Putamen (tissue), 1 donor: ENCODE measurements at regions not wholly inside any gene's neighbourhood (a gene's known extent, or its start where the extent isn't known, plus 50 kb on each side); places are given as distances from the start of the nearest gene placed in this dataset.
"Not testable (repeated sequence)": the region's sequence is repeated elsewhere in the genome, so short reads cannot be mapped to it uniquely, and the experiment has no call there.

Experiments used
- DNase-seq: peaks from one replicate; pipeline ENCODE4 v3.0.0-alpha.2; 2016; ENCODE audit warnings: low spot score

GRCh38 chr5:30368064-30368463, 825.4 kb upstream of the CDH6 start:
- DNase-seq: no peak

GRCh38 chr5:30365031-30365430, 828.5 kb upstream of the CDH6 start:
- not testable (repeated sequence) for DNase-seq

- no peak for DNase-seq
Measured at GRCh38 chr5:30357371-30357770, 836.1 kb upstream of the CDH6 start.

DNA sequence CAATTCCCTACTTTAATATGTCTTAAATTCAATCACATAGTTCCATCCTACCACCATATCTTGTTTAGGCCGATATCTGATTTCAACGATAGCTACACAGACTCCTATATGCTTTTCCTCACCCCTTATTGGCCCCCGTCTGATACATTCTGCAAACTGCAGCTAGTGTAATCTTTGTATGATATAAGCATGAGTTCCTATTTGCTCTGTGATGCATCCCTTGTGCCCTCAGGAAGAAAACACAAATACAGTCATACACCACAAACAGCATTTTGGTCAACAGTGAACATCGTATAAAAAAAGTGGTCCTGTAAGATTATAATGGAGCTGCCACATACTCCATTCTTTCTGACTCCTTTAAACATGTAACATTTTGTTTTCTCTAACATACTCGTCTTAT, 837.8 kb upstream of the CDH6 start:
- no peak for DNase-seq

GRCh38 chr5:30347858-30348257, 845.6 kb upstream of the CDH6 start:
- DNase-seq: no peak

DNA sequence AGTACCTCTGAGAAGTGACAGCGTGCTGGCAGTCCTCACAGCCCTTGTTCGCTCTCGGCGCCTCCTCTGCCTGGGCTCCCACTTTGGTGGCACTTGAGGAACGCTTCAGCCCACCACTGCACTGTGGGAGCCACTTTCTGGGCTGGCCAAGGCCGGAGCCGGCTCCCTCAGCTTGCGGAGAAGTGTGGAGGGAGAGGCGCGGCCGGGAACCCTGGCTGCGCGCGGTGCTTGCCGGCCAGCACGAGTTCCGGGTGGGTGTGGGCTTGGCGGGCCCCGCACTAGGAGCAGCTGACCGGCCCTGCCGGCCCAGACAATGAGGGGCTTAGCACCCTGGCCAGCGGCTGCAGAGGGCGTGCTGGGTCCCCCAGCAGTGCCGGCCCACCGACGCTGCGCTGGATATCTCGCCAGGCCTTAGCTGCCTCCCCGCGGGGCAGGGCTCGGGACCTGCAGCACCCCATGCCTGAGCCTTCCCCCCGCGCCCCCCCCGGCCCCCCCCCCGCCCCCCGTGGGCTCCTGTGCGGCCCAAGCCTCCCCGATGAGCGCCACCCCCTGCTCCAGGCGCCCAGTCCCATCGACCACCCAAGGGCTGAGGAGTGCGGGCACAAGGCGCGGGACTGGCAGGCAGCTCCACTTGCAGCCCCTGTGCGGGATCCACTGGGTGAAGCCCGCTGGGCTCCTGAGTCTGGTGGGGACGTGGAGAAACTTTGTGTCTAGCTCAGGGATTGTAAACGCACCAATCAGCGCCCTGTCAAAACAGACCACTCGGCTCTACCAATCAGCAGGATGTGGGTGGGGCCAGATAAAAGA, 847.7 kb upstream of the CDH6 start:
- not testable (repeated sequence) for DNase-seq

GRCh38 chr5:30343707-30344106, 849.8 kb upstream of the CDH6 start:
- no peak for DNase-seq

GRCh38 chr5:30341466-30341865, 852.0 kb upstream of the CDH6 start:
- no peak for DNase-seq

DNA sequence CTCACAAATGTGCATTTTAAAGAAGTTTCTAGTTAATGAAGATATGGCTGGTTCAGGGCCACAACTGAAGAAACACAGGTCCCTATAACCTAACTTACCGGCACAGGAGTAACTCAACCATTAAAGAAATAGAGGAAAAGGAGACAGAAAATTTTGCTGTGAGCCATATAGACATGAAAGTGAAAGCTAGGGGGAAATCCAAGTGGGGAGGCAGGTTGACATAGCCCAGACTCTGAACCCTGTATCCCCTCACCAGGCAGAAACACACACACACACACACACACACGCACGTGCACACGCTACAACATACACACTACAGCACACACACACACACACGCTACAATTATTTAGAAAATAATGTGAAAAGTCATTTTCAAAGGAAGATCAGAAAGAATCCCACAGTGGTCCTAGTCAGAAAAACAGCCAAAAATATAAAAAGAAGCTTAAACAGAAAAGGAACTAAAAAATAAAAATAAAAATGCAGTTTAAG, 856.4 kb upstream of the CDH6 start:
- DNase-seq: no peak

DNA sequence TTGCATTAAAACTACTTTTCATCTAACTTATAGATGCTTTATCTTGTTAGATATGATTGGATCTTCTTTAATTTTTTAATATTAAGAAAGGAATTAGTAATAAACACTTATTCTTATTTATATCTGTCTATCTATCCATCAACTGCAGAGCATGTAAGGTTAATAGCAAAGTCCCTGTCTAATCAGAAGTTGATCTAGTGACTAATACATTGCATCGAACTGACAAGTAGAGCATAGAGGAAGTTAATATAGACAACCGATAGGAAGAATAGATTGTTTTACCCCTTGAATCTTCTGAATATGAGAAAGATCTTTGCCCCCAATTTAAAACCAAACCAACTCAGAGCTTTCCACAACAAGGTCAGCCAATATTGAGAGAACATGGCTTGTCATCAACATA, 862.0 kb upstream of the CDH6 start:
- no peak for DNase-seq

DNA sequence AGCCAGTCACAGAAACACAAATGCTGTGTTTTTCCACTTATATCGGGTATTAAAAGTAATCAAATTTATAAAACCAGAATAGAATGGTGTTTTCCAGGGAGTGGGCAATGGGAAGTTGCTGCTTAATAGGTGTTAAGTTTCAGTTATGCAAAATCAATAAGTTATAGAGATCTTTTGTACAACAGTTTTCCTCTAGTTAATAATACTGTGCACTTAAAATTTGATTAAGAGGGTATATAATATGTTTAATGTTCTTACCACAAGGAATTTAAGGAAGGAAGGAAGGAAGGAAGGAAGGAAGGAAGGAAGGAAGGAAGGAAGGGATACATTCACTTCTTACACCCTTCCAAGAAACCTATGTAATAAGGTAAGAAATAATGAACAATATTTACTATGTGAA, 867.7 kb upstream of the CDH6 start:
- DNase-seq: no peak

- no peak for DNase-seq
Measured at GRCh38 chr5:30324083-30324482, 869.4 kb upstream of the CDH6 start.

DNA sequence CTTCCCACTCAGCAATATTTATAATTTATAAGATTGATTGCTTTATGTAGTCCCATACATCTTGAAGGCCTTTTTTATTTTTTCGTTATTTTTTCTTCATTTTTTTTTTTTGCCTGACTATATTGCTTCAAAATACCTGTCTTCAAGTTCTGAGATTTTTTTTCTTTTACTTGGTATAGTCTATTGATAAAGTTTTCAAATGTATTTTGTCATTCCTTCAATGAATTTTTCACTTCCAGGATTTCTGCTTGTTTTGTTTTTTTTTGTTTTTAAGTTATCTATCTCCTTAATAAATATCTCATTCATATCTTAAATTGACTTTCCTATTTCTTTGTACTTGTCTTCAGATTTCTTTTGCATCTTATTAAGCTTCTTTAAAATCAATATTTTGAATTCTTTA, 905.6 kb upstream of the CDH6 start:
- no peak for DNase-seq

- DNase-seq: no peak
Measured at GRCh38 chr5:30279237-30279636, 914.2 kb upstream of the CDH6 start.

GRCh38 chr5:30267026-30267425, 926.5 kb upstream of the CDH6 start:
- DNase-seq: no peak

DNA sequence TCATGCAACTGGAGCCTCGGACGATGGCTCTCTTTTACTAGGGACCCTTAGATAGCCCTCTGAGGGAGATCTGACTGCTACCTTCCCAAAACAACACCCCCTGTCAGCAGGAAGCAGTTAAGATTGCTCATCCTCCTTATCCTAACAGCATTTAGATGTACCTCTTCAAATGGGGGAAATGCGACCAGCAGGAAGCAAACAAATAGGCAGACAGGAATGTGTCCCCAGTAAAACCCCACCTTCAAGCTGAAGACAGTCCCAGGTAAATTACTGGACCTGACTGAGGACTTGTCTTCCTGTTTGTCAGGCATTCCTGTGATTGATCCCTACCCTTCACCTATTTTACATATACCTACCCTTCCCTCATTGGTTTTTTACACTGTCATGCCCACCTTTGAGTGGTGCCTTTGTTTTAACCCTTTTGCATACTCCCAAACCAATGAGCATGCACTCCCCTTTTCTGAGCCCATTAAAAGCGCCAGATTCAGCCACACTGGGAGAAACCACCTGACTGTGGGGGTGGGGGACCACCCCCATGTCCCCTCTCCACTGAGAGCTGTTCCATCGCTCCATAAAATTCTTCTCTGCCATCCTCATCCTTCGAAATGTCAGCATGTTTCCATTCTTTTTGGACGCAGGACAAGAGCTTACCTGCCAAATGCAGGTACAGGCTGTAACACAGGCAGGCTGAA, 954.0 kb upstream of the CDH6 start:
- DNase-seq: no peak

DNA sequence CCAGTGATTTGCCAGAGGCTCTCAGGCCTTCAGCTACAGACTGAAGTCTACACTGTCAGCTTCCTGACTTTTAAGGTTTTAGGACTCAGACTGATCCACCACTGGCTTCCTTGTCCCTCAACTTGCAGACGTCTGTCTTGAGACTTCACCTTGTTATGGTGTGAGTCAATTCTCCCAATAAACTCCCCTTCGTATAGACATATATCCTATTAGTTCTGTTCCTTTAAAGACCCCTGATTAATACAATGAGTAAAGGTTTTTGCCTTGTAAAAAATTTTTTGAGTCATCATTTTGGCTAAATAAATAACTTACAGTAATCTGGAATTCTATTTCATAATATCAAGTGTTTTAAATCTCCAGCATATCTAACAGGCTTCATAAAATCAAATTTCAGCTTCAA, 956.3 kb upstream of the CDH6 start:
- no peak for DNase-seq

DNA sequence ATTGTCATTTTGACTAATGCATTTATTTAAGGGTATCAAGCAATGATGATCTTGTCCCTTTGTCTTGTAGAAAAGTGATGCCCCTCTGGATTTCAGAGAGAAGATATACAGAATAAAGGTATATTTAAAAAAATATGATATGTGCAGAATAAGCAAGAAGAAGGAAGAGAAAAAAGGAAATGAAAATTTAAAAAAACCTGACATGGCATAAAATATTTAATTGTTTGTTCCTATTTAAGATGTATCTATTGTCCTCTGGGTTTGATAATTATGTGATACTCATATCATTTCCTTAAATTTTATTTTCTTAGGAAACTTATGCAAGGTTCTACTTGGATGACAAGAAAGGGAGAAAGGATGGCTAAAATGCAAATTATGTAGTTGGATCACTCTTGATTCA, 983.7 kb upstream of the CDH6 start:
- no peak for DNase-seq

GRCh38 chr5:30197662-30198061, 995.8 kb upstream of the CDH6 start:
- no peak for DNase-seq

DNA sequence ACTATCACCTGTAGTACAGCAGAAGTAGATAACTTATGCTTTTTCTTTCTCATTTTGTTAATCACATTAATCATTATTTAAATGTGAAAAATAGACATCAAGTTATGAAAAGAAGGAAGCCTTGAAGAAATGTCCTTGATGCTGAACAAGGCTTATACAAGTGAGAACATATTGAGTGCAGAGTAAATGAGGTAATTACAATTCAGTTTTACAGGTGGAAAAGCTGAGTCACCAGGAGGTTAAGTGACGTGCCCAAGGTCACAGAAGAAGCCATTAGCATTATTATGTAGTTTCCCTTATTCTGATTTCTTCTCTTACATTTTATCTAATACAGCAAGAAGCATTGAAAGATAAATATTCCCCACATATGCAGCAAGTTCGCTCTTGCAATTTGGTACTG, 998.5 kb upstream of the CDH6 start:
- DNase-seq: no peak

GRCh38 chr5:30194595-30194994, 998.9 kb upstream of the CDH6 start:
- DNase-seq: no peak

DNA sequence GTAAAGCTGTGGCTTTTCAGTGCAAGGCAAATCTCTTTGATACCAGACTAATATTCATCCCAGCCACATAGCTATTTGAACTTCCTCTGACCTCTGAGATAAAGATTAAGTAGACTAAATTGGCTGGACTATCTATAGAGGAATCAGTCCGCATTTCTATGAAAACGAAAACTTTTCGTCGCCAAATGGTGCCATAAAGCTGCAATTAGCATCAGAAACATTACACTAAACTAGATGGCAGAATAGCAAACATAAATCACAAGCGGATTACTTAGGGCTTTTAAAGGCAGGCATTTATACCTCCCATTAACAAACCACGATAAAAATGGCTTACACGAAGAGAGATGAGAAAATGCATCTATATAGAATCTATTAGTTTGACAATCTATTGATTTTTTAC, 1009.7 kb upstream of the CDH6 start:
- DNase-seq: no peak

GRCh38 chr5:30156156-30156555, 1037.3 kb upstream of the CDH6 start:
- no peak for DNase-seq

- no peak for DNase-seq
Measured at GRCh38 chr5:30152431-30152830, 1041.1 kb upstream of the CDH6 start.
